GM19463 (cell line): ENCODE measurements at regions not wholly inside any gene's neighbourhood (a gene's known extent, or its start where the extent isn't known, plus 50 kb on each side); places are given as distances from the start of the nearest gene placed in this dataset.

Experiments
- ATAC-seq: cut with Tn5 transposase; IDR thresholded peaks from one replicate; pipeline ENCODE4 v1.9.1; 2021; ENCODE audit warnings: mild to moderate bottlenecking, moderate library complexity; ENCODE audit not compliant: unreplicated experiment

DNA sequence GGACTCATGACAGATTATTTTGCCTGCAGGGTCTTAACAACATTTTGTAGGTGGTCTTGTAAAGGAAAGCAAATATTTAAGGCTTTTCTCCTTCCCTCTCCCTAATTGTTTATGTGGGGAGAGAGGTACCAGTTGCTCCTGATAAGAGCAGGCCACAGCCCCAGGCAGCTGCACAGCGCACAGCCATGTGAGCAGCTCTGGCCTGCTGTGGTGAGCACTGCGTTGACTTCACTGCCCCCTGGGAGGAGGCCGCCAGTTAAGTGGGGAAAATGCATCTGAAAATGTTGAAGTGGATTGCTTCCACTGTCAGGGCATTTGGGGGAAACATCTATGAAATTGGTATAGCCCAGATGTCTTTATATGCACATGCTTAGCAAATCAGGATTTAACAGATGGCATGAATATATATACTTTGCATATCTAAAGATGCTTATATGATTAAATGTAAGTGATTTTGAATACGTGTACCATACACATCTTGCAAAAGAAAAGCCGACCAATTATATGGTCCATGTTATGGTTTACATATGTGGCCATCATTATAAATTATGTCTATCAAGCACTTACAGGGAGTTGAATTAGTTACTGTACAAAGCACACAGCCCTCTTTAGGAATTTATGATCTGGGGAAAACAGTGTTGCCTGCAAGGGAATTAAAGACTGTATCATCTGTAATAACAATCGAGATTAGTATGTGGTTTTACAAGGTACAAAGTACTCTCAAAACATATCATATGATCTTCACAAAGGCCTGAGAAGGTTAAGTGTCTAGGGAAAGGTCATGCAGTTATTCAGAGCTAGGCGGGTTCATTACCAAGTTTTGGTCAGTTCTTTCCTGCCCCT lies 132.1 kb downstream of the RHOU start:
- no peak for ATAC-seq

DNA sequence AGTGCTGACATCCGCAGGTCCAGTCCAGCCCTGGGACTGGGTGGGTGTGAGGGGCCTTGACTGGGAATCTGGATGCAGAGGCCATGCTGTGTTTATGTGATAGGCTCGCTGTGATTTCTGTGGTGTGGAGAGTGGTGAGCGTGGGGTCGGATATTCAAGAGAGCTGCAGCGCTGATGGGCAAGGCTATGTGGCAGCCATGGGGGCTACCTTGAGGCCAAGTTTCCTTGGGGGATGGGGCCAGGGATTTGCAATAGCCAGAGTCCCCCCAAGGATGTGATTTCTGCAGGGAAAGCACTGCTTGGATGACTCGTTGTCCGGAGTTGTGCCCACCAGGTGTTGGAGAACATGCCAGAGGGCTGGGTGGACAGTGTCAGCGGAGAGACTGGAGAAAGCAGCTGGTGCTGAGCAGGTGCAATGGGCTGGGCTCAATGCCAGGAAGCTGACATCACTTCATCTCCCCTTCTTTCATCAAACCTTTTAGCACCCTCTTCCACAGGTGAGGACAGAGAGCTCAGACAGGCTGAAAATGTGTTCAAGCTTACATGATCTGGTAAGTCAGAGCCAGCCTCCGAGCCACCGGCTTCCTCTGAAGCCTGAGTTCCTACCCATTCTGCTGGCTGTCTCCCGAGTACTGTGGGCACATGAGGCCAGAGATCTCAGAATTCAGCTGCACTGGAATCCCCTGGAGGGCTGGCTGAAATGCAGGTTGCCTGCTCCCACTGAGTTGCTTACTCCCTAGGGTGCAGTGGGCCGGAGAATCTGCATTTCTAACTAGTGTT lies 132.9 kb downstream of the RHOU start:
- no peak for ATAC-seq

GRCh38 chr1:228868731-228869024 lies 133.4 kb downstream of the RHOU start:
- no peak for ATAC-seq

DNA sequence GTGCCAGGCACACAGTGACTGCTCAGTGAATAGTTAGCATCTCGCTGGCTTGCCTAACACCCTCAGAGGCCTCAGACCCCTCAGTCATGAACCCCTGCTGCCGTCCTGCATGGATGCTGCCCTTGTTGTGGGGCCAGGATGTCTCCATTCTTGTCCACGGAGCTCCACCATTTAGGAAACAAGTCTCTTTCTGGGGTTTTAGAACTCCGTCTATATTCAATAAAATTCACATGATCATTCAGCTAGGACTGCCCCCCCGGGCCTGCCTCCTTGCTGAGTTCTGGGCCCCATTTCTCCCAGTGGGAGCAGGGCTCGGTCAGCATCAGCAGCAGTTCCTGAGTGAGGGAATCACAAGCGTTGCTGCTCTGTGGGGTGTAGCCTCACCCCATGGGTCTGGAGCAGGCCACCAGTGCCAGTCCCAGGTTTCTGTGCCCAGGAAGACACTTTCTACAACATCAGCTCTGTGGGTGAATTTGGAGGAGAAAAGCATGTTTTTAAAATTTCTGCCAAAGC lies 134.1 kb downstream of the RHOU start:
- no peak for ATAC-seq

GRCh38 chr1:228870041-228870713 lies 134.9 kb downstream of the RHOU start:
- ATAC-seq: no peak

DNA sequence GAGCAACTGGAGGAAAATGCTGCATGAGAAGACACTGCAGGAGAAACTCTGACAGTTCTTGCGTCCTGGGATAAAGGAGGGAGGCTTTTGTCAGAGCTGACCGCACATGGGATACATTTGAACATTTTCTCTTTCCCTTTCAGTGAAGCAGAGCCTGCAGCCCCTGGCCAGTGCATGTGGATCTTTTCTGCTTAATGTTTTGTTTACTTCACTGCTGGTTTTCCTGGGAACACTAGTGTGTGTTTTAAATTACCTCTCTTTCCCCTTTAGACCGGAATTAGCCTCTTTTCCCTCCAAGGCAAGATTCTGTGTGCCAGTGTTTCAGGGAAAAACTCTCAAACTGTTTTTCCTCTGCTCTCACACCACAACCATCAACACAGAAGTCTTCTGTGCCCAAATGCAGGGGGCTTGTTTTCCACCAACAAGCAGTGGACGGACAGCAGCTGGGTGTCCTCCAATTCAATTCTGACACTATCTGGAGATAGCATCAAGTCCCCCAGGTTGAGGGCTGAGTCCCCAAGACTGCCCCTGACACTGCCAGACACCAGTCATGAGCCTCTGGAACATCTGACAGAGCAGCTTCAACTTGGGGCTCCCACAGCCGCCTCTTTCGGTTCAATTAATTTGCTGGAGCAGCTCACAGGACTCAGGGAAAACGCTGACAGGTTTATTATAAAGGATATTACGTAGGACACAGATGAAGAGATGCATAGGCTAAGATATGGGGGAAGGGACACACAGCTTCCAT lies 136.2 kb downstream of the RHOU start:
- no peak for ATAC-seq

GRCh38 chr1:228872080-228872479 lies 136.8 kb downstream of the RHOU start:
- ATAC-seq: no peak

GRCh38 chr1:228873709-228874108 lies 138.4 kb downstream of the RHOU start:
- no peak for ATAC-seq

- ATAC-seq: no peak
These were observed 140.5 kb downstream of the RHOU start for GRCh38 chr1:228875741-228876140.

- ATAC-seq: no peak
These were observed 140.9 kb downstream of the RHOU start for GRCh38 chr1:228876187-228876586.

GRCh38 chr1:228879164-228879563 lies 143.9 kb downstream of the RHOU start:
- no peak for ATAC-seq

DNA sequence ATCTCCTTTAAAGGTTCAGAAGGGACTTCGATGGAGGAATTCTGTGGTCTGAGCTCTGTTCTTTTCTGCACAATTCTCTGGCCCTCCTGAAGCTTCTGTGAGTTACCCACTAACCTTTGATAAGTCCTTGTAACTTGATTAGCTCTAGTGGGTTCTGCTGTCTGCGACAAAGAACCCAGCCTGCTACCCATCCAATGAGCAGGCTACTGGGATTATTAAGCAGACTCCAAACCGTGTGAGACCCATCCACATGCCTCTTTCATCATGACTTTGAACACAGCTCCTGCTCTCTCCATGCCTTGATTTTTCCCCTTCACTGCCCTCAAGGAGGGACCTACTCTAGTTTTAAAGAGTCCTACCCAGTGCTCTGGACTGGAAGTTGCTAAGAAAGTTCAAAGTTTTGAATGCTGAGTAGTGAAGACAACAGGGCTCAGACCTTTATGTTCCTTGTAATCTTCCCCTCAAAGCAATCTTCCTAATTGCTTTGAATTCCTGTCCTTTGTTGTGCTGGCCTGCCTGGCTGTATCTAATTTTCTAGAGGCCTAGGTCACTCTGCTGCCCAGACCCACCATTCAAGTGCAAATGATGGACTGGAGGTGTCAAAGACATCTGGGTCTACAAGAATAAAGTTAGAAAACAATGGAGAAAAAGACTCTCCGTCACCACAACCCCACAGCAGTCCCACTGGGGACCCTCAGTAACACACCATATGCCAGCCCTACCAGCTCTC lies 146.9 kb downstream of the RHOU start:
- no peak for ATAC-seq

DNA sequence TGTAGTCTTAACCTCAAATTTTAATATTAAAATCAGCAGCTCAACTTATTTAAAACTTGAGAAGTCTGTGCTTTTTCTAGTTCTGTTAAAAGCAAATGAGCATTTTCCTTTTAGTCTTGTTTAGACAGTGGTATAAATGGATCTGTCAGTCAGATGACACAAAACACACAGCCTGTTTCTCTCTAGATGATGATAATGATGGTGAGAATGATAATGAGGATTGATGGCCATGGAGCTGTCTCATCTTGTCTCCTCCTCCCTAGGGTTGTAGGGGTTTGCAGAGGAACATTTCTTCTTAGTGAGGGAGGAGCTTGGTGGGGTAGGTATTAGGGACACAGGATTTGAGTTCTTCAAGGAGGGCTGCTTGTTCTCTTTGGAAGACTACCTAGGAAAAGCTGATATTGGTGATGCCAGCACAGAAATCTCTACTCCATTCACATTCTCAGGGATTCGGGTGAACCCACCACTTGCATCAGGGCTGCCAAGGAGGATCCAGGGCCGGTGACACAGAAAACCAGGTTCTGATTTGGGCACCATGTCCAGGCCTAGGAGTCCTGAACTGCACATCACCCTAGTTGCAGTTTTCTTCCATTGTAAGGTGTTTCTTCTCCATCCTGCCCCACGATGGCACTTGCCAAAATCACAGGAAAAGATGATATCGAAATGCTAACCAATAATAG lies 147.6 kb downstream of the RHOU start:
- no peak for ATAC-seq

DNA sequence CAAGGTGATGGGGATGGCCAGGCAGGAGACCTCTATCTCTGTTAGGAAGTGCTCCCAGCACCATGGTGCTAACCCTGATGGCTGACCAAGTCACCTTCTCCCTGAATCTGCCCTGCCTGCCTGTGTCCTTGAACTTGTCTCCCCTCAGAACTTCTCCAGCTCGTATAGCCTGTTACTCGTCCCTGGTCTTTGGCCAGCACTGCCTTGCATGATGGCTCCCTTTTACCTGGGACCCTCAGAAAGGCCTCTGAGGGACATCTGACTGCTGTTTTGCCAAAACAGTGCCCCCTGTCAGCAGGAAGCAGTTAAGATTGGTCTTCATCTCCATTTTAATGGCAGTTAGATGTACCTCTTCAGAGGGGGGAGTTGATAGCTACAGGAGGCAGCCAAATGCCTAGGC lies 148.3 kb downstream of the RHOU start:
- ATAC-seq: no peak

DNA sequence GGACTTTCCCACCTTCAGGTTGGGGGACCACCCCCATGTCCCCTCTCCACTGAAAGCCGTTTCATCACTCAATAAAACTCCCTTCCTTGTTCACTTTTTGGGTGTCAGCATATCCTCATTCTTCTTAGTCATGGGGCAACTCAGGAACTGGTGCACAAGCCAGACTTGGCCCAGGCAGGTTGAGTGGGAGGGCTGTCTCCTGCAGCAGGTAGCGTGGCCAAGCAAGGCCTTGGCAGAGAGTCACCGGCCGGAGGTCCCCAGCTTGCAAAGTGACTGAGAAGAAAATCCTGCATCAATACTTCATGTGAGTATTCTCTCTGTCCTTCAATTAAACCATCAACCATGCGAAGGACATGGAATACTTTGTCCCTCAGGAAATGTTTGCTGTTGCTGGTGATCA lies 148.9 kb downstream of the RHOU start:
- no peak for ATAC-seq

DNA sequence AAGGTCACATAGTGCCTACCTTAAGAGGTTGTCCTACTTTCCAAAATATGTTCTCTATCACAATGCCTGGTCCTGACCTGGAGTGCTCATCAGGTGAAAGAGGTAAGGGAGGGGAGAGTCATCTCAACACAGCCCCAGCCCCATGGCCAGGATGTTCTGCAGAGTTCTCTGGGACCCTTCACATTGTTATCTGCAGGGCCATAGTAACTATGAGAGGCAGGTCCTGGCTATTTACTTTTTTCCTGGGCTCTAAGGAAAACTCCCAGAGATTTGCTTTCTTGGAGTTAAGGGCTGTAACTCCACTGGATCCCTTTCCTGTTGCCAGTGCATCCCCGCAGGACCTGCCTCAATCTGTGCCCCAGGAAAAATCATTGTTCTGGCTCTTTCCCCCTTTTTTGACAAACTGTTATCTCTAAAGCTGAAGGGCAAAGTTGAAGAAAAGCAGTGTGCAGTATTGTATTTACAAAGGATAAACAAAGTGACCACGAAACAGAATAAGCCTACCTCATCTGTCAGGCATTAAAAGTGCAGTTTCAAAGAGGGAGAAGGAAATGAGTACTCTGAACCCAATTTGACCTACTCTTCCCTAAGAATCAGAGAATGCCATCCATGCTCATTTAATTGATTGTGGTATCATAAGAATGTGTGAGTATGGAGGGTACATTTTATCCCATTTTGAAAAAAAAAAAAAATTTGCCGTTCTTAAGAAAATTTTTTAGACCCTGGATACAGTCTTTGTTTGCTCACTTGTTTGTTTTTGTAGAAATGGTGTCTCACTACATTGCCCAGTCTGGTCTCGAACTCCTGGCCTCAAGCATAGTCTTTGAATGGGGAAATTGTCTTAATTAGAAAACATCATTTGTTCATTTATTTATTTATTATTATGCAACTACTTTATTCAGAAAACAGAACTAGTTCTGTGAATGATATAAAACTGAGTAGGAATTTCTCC lies 149.6 kb downstream of the RHOU start:
- no peak for ATAC-seq

DNA sequence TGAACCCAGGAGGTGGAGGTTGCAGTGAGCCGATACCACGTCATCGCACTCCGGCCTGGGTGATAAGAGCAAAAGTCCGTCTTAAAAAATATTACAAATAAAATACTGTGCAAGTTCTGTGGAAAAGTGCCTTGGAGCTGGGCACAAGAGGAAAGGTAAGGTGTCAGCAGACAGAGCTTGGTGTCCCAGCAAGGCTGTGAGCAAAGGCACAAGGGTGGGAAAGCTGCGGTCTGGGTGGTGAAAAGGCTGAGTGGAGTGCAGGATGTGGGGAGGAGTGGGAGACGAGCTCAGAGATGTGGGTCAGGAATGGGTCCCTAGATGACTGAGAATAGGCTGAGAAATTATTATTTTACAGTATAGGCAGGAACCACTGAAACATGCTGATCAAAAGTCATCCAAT lies 150.6 kb downstream of the RHOU start:
- ATAC-seq: no peak

GRCh38 chr1:228887101-228887500 lies 151.8 kb downstream of the RHOU start:
- ATAC-seq: no peak

GRCh38 chr1:228887960-228888359 lies 152.7 kb downstream of the RHOU start:
- no peak for ATAC-seq
